ENCODE measurements at regions not wholly inside any gene's neighbourhood (a gene's known extent, or its start where the extent isn't known, plus 50 kb on each side); places are given as distances from the start of the nearest gene placed in this dataset.

- TF ChIP-seq CTCF (IDR thresholded peaks at IDR 0.05; ENCODE audit: extremely low read depth, low read depth, low read length), result no peak
- Histone ChIP-seq H4K20me1 (ENCODE audit: insufficient read depth, low read length) (no peaks in the 10 kb centered on the region), H3K27ac (ENCODE audit: low read depth, low read length) (no peak overlapping the region), H3K4me3 (ENCODE audit: insufficient read depth, low read length) (no peak overlapping the region), H3K79me2 (ENCODE audit: insufficient read depth, low read length) (no peaks in the 10 kb centered on the region), H3K36me3 (ENCODE audit: insufficient read depth, low read length) (no peaks in the 10 kb centered on the region), H2AFZ (ENCODE audit: low read length) (peak overlapping the region; percentile 15), H3K27me3 (ENCODE audit: insufficient read depth, low read length) (peaks cover 20% of the 10 kb centered on the region), H3K4me2 (ENCODE audit: insufficient read depth, low read length) (no peak overlapping the region), H3K9me3 (ENCODE audit: low read depth, low read length) (no peaks in the 10 kb centered on the region), H3K4me1 (ENCODE audit: insufficient read depth, low read length) (peaks cover 10% of the 10 kb centered on the region)
- DNase-seq (ENCODE audit: insufficient read length, low spot score, missing footprints), result no peak
Measured at GRCh38 chr20:51199920-51200319, 177.0 kb upstream of the KCNG1 start.

- no peaks in the 10 kb centered on the region for H4K20me1 ChIP-seq (ENCODE audit: insufficient read depth, low read length)
- H3K4me3 ChIP-seq (ENCODE audit: insufficient read depth, low read length), result no peak overlapping the region
- no peak for DNase-seq (ENCODE audit: insufficient read length, low spot score, missing footprints)
- peaks cover 10% of the 10 kb centered on the region for H3K4me1 ChIP-seq (ENCODE audit: insufficient read depth, low read length)
- no peak overlapping the region for H2AFZ ChIP-seq (ENCODE audit: low read length)
- no peak overlapping the region for H3K27ac ChIP-seq (ENCODE audit: low read depth, low read length)
- no peaks in the 10 kb centered on the region for H3K36me3 ChIP-seq (ENCODE audit: insufficient read depth, low read length)
- H3K79me2 ChIP-seq (ENCODE audit: insufficient read depth, low read length), result no peaks in the 10 kb centered on the region
- no peak for TF ChIP-seq CTCF (IDR thresholded peaks at IDR 0.05; ENCODE audit: extremely low read depth, low read depth, low read length)
- H3K9me3 ChIP-seq (ENCODE audit: low read depth, low read length), result no peaks in the 10 kb centered on the region
- H3K27me3 ChIP-seq (ENCODE audit: insufficient read depth, low read length), result peaks cover 14% of the 10 kb centered on the region
- H3K4me2 ChIP-seq (ENCODE audit: insufficient read depth, low read length), result no peak overlapping the region
Measured at GRCh38 chr20:51198876-51199523, 176.1 kb upstream of the KCNG1 start.

- no peak overlapping the region for H3K4me2 ChIP-seq (ENCODE audit: insufficient read depth, low read length)
- no peaks in the 10 kb centered on the region for H3K9me3 ChIP-seq (ENCODE audit: low read depth, low read length)
- no peaks in the 10 kb centered on the region for H3K79me2 ChIP-seq (ENCODE audit: insufficient read depth, low read length)
- no peak overlapping the region for H2AFZ ChIP-seq (ENCODE audit: low read length)
- no peaks in the 10 kb centered on the region for H3K36me3 ChIP-seq (ENCODE audit: insufficient read depth, low read length)
- TF ChIP-seq CTCF (IDR thresholded peaks at IDR 0.05; ENCODE audit: extremely low read depth, low read depth, low read length), result no peak
- no peak for DNase-seq (ENCODE audit: insufficient read length, low spot score, missing footprints)
- no peak overlapping the region for H3K4me3 ChIP-seq (ENCODE audit: insufficient read depth, low read length)
- H4K20me1 ChIP-seq (ENCODE audit: insufficient read depth, low read length), result no peaks in the 10 kb centered on the region
- peaks cover 17% of the 10 kb centered on the region for H3K4me1 ChIP-seq (ENCODE audit: insufficient read depth, low read length)
- peaks cover 11% of the 10 kb centered on the region for H3K27me3 ChIP-seq (ENCODE audit: insufficient read depth, low read length)
- no peak overlapping the region for H3K27ac ChIP-seq (ENCODE audit: low read depth, low read length)
Measured at GRCh38 chr20:51198238-51198637, 175.3 kb upstream of the KCNG1 start.

GRCh38 chr20:51196991-51197651, 174.2 kb upstream of the KCNG1 start:
- Histone ChIP-seq H3K4me3 (ENCODE audit: insufficient read depth, low read length) (no peak overlapping the region), H3K4me2 (ENCODE audit: insufficient read depth, low read length) (peak overlapping the region; percentile 0), H3K4me1 (ENCODE audit: insufficient read depth, low read length) (peaks cover 20% of the 10 kb centered on the region), H2AFZ (ENCODE audit: low read length) (no peak overlapping the region), H4K20me1 (ENCODE audit: insufficient read depth, low read length) (no peaks in the 10 kb centered on the region), H3K79me2 (ENCODE audit: insufficient read depth, low read length) (no peaks in the 10 kb centered on the region), H3K27me3 (ENCODE audit: insufficient read depth, low read length) (peaks cover 2% of the 10 kb centered on the region), H3K9me3 (ENCODE audit: low read depth, low read length) (no peaks in the 10 kb centered on the region), H3K27ac (ENCODE audit: low read depth, low read length) (no peak overlapping the region), H3K36me3 (ENCODE audit: insufficient read depth, low read length) (no peaks in the 10 kb centered on the region)
- DNase-seq (ENCODE audit: insufficient read length, low spot score, missing footprints), result no peak
- no peak for TF ChIP-seq CTCF (IDR thresholded peaks at IDR 0.05; ENCODE audit: extremely low read depth, low read depth, low read length)

Data from osteoblast (primary cell).